ENCODE measurements at regions not wholly inside any gene's neighbourhood (a gene's known extent, or its start where the extent isn't known, plus 50 kb on each side); places are given as distances from the start of the nearest gene placed in this dataset.

GRCh38 chr11:92838759-92839310 is 130.6 kb upstream of the MTNR1B start:
- TF ChIP-seq CTCF (IDR thresholded peaks at IDR 0.05) = no peak
- TF ChIP-seq ZFX (IDR thresholded peaks at IDR 0.05; ENCODE audit: borderline replicate concordance) = no peak
